Ishikawa (cell line): ENCODE measurements at regions not wholly inside any gene's neighbourhood (a gene's known extent, or its start where the extent isn't known, plus 50 kb on each side); places are given as distances from the start of the nearest gene placed in this dataset.

Experiments
- CREB1 ChIP-seq: IDR thresholded peaks from 2 replicates; pipeline ENCODE4 v1.6.1; 2012; ENCODE audit warnings: low read depth
- EP300 ChIP-seq: IDR thresholded peaks from 2 replicates; pipeline ENCODE4 v1.6.1; 2012; ENCODE audit warnings: borderline replicate concordance
- MAX ChIP-seq: IDR thresholded peaks from 2 replicates; pipeline ENCODE4 v1.6.1; 2012
- RAD21 ChIP-seq: IDR thresholded peaks from 2 replicates; pipeline ENCODE4 v1.6.1; 2012; ENCODE audit warnings: low read depth
- REST ChIP-seq: IDR thresholded peaks from 2 replicates; pipeline ENCODE4 v1.6.1; 2012; ENCODE audit warnings: low read depth, mild to moderate bottlenecking
- TCF12 ChIP-seq: IDR thresholded peaks from 2 replicates; pipeline ENCODE4 v1.6.1; 2012; ENCODE audit warnings: low read depth
- TEAD4 ChIP-seq: IDR thresholded peaks from 2 replicates; pipeline ENCODE4 v1.6.1; 2012
- USF1 ChIP-seq: IDR thresholded peaks from 2 replicates; pipeline ENCODE4 v1.6.1; 2012
- ZBTB7A ChIP-seq: IDR thresholded peaks from 2 replicates; pipeline ENCODE4 v1.6.1; 2012; ENCODE audit warnings: low read depth

GRCh38 chr6:76441875-76442274 is 369.4 kb upstream of the IMPG1 start:
- TF ChIP-seq MAX = no peak
- no peak for TF ChIP-seq TEAD4
- no peak for TF ChIP-seq RAD21
- no peak for TF ChIP-seq EP300
- no peak for TF ChIP-seq ZBTB7A
- no peak for TF ChIP-seq USF1
- TF ChIP-seq REST = no peak
- TF ChIP-seq CREB1 = no peak
- no peak for TF ChIP-seq TCF12
